AG10803 (cell line): ENCODE measurements at regions not wholly inside any gene's neighbourhood (a gene's known extent, or its start where the extent isn't known, plus 50 kb on each side); places are given as distances from the start of the nearest gene placed in this dataset.

Experiments
- DNase-seq: peaks from one replicate; pipeline ENCODE4 v3.0.0; 2010; ENCODE audit warnings: low read depth
- H3K4me3 ChIP-seq: 2 replicates; pipeline ENCODE4 v1.5.1; 2011; ENCODE audit warnings: mild to moderate bottlenecking, low read length, control low read depth
- TF ChIP-seq, protein P1 (sequence below): conservative IDR thresholded peaks from 2 replicates; pipeline ENCODE4 v1.5.1; 2011; ENCODE audit warnings: mild to moderate bottlenecking, low read length, control low read depth, inconsistent platforms

DNA sequence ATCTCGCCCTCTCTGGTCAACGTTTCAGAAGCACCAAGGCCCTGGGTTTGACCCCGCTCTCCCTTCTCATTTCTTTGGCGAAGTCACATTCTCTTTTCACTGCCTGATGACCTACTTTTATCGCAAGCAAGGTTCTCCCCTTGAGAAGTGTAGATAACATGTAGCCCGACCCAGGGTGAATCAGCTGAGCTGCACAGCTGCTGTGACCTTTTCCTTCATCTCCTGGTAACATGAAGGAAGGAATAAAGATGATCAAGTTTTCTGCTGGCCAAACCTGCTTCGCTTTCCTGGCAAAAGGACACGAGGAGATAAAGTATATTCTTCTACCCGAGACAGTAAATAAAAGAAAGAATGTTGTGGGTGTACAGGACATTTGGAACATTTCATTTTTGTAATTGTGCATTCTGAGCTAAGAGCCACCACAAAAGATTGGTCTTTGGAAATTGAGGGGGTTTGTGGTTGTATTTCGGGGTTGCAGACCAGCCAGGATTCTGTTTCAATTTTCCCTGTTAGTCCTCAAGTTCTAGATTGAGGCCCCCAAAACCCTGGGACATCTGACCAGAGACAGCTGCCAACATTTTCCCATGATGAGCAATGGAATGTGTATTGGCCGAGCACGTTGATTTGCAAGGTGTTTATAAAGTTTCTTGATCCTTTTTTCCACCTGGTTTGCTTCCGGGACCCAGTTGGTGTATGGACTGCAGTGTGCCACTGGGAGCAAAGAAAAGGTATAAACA is 155.1 kb upstream of the ZNF462 start:
- H3K4me3 ChIP-seq: no peak overlapping the region
- TF ChIP-seq, protein P1, sequence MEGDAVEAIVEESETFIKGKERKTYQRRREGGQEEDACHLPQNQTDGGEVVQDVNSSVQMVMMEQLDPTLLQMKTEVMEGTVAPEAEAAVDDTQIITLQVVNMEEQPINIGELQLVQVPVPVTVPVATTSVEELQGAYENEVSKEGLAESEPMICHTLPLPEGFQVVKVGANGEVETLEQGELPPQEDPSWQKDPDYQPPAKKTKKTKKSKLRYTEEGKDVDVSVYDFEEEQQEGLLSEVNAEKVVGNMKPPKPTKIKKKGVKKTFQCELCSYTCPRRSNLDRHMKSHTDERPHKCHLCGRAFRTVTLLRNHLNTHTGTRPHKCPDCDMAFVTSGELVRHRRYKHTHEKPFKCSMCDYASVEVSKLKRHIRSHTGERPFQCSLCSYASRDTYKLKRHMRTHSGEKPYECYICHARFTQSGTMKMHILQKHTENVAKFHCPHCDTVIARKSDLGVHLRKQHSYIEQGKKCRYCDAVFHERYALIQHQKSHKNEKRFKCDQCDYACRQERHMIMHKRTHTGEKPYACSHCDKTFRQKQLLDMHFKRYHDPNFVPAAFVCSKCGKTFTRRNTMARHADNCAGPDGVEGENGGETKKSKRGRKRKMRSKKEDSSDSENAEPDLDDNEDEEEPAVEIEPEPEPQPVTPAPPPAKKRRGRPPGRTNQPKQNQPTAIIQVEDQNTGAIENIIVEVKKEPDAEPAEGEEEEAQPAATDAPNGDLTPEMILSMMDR: no peak
- DNase-seq: no peak

DNA sequence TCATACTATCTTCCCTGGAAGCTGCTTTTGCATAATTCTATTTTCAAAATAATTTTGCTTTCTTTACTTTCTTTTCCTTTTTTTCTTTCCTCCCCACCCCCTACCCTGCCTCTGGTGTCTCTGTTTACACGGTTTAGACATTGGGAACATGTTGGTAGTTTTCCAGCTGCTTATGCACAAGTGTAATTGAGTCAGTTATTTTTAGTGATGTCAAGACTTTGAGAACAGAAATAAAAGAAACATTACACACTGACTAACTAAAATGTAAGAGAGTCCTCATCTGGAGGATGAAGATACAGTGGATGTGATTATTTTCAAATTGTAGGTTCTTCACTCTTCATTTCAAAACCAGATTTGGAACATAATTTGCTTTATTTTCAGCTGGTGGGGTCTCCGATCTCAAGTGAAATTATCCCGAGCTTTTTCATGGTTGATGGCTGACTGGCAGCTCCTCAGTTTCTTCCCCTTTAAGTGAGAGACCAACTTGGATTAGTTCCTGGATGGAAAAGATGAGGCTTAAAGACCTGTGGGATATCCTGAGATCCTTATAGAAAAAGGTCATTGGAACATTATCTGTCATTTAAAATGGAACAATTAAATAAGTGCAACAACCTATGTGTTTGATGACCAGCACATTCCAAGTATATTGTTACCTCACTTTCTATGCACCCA is 154.4 kb upstream of the ZNF462 start:
- no peak for DNase-seq
- TF ChIP-seq, protein P1: no peak
- H3K4me3 ChIP-seq: no peak overlapping the region

- TF ChIP-seq, protein P1: no peak
- DNase-seq: no peak
- H3K4me3 ChIP-seq: no peak overlapping the region
These were observed 150.7 kb upstream of the ZNF462 start for GRCh38 chr9:106712279-106712678.

DNA sequence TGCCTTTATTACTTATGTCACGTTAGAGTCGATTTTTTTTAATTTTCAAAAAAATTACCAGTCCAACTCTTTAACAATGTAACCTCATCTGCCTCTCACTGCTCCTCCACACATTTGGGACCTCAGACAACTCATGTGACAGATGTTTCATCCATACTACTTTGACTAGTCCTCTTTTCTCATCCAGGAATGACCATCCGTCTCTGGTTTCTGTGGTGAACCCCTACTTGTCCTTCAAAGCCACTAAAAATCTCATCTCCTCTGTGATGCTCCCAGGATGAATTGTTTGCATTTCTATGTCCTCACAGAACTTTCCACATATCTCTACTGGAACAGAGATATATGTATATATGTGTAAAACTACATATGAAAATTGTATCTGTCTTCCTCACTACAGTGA is 149.8 kb upstream of the ZNF462 start:
- TF ChIP-seq, protein P1: no peak
- H3K4me3 ChIP-seq: no peak overlapping the region
- no peak for DNase-seq

GRCh38 chr9:106716820-106717219 is 146.1 kb upstream of the ZNF462 start:
- TF ChIP-seq, protein P1: no peak
- H3K4me3 ChIP-seq: no peak overlapping the region
- no peak for DNase-seq

DNA sequence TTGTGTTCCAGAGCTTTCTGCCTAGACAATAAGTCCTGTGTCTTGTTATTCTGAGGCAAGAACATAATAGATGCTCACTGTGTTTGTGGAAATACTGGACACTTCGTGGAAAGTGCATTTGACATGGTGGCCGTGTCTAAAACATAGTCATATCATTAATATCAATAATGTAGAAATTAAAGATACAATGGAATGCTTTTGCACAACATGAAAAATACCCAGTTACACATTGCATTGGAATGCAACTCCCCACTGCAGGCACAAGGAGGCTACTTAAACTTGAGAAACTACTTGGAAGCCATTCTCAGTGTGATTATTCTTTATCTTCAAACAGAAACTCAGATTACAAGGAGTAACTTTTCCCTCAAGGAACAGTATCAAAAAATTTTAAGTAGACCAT is 145.3 kb upstream of the ZNF462 start:
- TF ChIP-seq, protein P1: no peak; the same call in 1 of the 2 replicates
- DNase-seq: peak; percentile 78
- no peak overlapping the region; the same call in 1 of the 2 replicates for H3K4me3 ChIP-seq

GRCh38 chr9:106718936-106719335 is 144.0 kb upstream of the ZNF462 start:
- TF ChIP-seq, protein P1: no peak
- H3K4me3 ChIP-seq: no peak overlapping the region
- peak; percentile 52 for DNase-seq
